Activated naive CD4-positive, alpha-beta T cell treated with anti-CD3 and anti-CD28 coated beads, Interleukin-2, amount 10 ng/mL, durations not matched to agents 7 days and 5 days (primary cell): ENCODE measurements at regions not wholly inside any gene's neighbourhood (a gene's known extent, or its start where the extent isn't known, plus 50 kb on each side); places are given as distances from the start of the nearest gene placed in this dataset.

Source experiments
- CTCF ChIA-PET: fragments of 350-600 bp; sonication (Branson Sonifier 250); formaldehyde crosslinking; loops from one replicate; lab custom pipeline; 2021; ENCODE audit warnings: antibody characterized with exemption; lab: Charles Lee
- DNase-seq: peaks from one replicate; pipeline ENCODE4 v3.0.0-alpha.2; 2020
- H3K27ac Mint-ChIP-seq: one replicate; pipeline ENCODE4 v1.8.0; 2021; ENCODE audit warnings: mild to moderate bottlenecking, moderate library complexity, mixed read lengths
- H3K27me3 Mint-ChIP-seq: one replicate; pipeline ENCODE4 v1.8.0; 2021; ENCODE audit warnings: mild to moderate bottlenecking, mixed read lengths
- H3K36me3 Mint-ChIP-seq: one replicate; pipeline ENCODE4 v1.8.0; 2021; ENCODE audit warnings: mixed read lengths
- H3K4me1 Mint-ChIP-seq: one replicate; pipeline ENCODE4 v1.8.0; 2021; ENCODE audit warnings: mixed read lengths
- H3K4me3 Mint-ChIP-seq: one replicate; pipeline ENCODE4 v1.8.0; 2021; ENCODE audit warnings: mild to moderate bottlenecking, moderate library complexity, mixed read lengths
- H3K9me3 Mint-ChIP-seq: one replicate; pipeline ENCODE4 v1.8.0; 2021; ENCODE audit warnings: mixed read lengths

- Mint-ChIP-seq H3K9me3 (peaks cover 7% of the 10 kb centered on the region), H3K36me3 (no peaks in the 10 kb centered on the region), H3K4me1 (no peaks in the 10 kb centered on the region), H3K27ac (no peak overlapping the region), H3K27me3 (no peaks in the 10 kb centered on the region), H3K4me3 (no peak overlapping the region)
- DNase-seq: no peak
- CTCF ChIA-PET: no interaction called here
Observed at GRCh38 chr5:104312481-104312880, 749.9 kb upstream of the NUDT12 start.

DNA sequence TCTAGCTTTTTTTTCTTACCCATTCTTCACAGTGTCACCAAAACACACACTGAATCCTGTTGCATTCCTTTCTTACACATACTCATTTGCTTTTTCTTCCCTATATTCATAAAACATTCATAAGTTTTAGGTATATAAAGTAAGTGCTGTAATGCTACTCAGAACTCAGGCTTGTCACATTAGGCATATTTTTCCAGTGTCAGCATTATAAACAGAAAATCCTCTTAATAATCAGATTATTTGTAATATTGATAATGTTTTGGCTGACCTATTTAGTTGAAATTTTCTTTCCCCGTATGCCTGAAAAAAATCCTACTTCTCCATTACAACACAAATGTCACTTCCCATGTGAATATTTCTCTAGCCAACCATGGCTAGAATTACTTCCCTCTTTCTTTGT lies 743.0 kb upstream of the NUDT12 start:
- DNase-seq: no peak
- Mint-ChIP-seq H3K27me3 (no peaks in the 10 kb centered on the region), H3K9me3 (peaks cover 2% of the 10 kb centered on the region), H3K4me3 (no peak overlapping the region), H3K27ac (no peak overlapping the region), H3K4me1 (no peaks in the 10 kb centered on the region), H3K36me3 (no peaks in the 10 kb centered on the region)
- CTCF ChIA-PET: no interaction called here

DNA sequence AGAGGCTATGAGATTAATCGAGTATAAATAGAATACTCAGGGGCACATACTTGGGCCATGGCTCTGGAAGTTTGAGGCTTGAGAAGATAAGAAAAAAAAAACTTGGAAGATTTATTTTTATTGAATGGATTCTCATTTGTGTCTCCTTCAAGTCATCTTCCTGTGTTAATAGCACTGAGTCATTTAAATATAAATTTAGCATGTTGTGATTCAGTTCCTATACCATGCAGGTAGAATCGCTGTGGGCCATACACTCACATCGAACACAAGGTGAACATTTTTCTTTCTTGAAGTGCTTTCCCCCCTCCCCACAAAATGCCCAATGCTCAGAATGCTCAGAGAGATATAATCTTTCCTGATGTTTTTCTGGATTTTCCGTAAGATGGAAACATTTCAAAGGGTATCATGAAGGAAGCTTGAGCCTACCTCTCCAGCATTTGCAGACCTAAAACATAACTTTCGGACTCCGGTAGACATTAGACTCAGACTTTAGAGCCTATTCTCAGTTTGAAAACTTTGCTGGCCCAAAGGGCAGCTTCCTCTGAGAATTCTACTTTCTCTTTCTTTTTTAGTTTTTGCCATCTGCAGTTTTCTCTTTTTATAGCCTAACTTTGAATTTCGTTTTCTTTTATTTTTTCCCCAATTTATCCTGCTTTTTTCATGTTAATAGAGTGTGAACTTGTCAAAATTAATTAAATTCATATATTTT lies 737.6 kb upstream of the NUDT12 start:
- Mint-ChIP-seq H3K36me3 (no peaks in the 10 kb centered on the region), H3K4me3 (no peak overlapping the region), H3K9me3 (peaks cover 5% of the 10 kb centered on the region), H3K27ac (no peak overlapping the region), H3K27me3 (no peaks in the 10 kb centered on the region), H3K4me1 (no peaks in the 10 kb centered on the region)
- CTCF ChIA-PET: no interaction called here
- no peak for DNase-seq

DNA sequence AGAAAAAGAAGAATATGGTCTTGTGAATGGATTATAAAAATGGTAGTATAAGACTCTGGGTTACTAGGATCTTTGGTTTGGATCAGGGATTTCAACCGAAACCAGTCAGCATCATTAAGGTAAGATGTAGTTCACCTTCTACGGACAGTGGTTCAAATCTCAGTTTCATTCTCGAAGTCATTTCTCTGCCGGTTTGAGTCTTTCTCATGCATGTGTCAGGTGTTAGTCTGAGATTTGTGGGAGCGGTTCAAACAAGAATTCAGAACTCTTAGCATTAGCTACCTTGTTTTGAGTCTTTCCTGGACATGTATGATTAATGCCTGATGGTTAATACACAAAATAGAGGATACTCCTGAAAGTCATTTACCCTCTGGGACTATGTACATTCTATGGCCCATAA lies 735.9 kb upstream of the NUDT12 start:
- DNase-seq: no peak
- CTCF ChIA-PET: no interaction called here
- Mint-ChIP-seq H3K27ac (no peak overlapping the region), H3K27me3 (no peaks in the 10 kb centered on the region), H3K9me3 (peaks cover 7% of the 10 kb centered on the region), H3K36me3 (no peaks in the 10 kb centered on the region), H3K4me1 (no peaks in the 10 kb centered on the region), H3K4me3 (no peak overlapping the region)

- Mint-ChIP-seq H3K27me3 (no peaks in the 10 kb centered on the region), H3K9me3 (peaks cover 14% of the 10 kb centered on the region), H3K27ac (no peak overlapping the region), H3K4me1 (no peaks in the 10 kb centered on the region), H3K4me3 (no peak overlapping the region), H3K36me3 (no peaks in the 10 kb centered on the region)
- DNase-seq: no peak
- CTCF ChIA-PET: no interaction called here
Observed at GRCh38 chr5:104297076-104297475, 734.5 kb upstream of the NUDT12 start.

DNA sequence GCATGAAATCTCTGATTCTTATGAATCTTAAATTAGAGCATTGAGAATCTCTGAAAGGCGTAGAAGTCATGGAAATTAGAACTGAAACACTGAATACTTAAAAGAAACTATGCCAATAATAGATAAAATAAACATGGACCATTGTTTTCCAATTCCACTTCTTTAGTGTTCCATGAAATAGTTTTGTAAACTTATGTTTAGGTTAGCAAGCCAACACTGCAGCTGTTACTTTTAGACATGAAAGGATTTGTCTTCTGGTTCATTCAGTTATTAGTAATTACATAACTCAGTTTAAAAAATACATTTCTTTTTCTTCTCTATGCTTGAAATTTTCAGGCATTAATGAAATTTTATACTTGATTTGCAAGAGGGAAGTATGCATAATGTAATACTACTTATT lies 733.4 kb upstream of the NUDT12 start:
- no peak overlapping the region for H3K27ac Mint-ChIP-seq
- no peaks in the 10 kb centered on the region for H3K4me1 Mint-ChIP-seq
- CTCF ChIA-PET: no interaction called here
- H3K27me3 Mint-ChIP-seq: no peaks in the 10 kb centered on the region
- H3K36me3 Mint-ChIP-seq: no peaks in the 10 kb centered on the region
- H3K4me3 Mint-ChIP-seq: no peak overlapping the region
- no peak for DNase-seq
- H3K9me3 Mint-ChIP-seq: peaks cover 14% of the 10 kb centered on the region

- no peaks in the 10 kb centered on the region for H3K36me3 Mint-ChIP-seq
- no peak overlapping the region for H3K4me3 Mint-ChIP-seq
- no peaks in the 10 kb centered on the region for H3K4me1 Mint-ChIP-seq
- H3K9me3 Mint-ChIP-seq: peaks cover 12% of the 10 kb centered on the region
- H3K27ac Mint-ChIP-seq: no peak overlapping the region
- DNase-seq: no peak
- CTCF ChIA-PET: no interaction called here
- no peaks in the 10 kb centered on the region for H3K27me3 Mint-ChIP-seq
Observed at GRCh38 chr5:104283136-104283535, 720.5 kb upstream of the NUDT12 start.

GRCh38 chr5:104273725-104274124 lies 711.1 kb upstream of the NUDT12 start:
- Mint-ChIP-seq H3K27ac (no peak overlapping the region), H3K36me3 (no peaks in the 10 kb centered on the region), H3K9me3 (peaks cover 9% of the 10 kb centered on the region), H3K27me3 (no peaks in the 10 kb centered on the region), H3K4me1 (no peaks in the 10 kb centered on the region), H3K4me3 (no peak overlapping the region)
- CTCF ChIA-PET: no interaction called here
- DNase-seq: no peak

DNA sequence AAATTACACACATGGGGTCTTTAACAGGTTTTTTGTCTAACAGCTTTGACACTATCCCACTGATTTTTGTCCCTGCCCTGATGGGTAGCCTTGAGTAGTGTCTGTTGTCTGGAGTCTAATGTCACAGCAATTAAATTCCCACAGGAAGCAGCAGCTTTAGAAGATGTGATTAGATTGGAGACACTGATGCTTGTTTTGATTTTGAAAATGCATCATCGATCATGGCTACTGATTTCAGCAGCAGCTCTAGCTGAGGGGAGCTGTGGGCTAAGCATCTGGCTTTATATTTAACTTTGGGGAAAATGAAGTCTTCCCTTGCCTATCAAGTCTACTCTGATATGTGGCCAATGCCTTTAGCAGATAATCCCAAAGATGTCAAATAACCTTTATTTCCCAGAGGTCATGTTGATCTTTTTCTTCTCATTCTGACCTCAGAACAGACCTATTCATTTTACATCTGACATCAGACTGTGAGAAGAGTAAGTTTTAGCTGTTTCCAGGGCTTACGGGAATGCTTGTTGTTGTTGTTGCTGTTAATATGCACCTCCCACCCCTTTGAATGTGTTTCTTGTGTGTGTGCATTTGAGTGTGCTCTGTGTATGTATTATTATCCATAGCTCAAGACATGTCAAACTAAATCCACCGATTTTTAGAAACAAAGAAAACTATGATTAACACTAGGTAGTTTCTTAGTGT lies 704.9 kb upstream of the NUDT12 start:
- Mint-ChIP-seq H3K4me3 (no peak overlapping the region), H3K27me3 (no peaks in the 10 kb centered on the region), H3K27ac (no peak overlapping the region), H3K9me3 (peaks cover 5% of the 10 kb centered on the region), H3K36me3 (no peaks in the 10 kb centered on the region), H3K4me1 (no peaks in the 10 kb centered on the region)
- CTCF ChIA-PET: no interaction called here
- no peak for DNase-seq

- Mint-ChIP-seq H3K4me3 (no peak overlapping the region), H3K36me3 (no peaks in the 10 kb centered on the region), H3K9me3 (peaks cover 5% of the 10 kb centered on the region), H3K27me3 (no peaks in the 10 kb centered on the region), H3K4me1 (no peaks in the 10 kb centered on the region), H3K27ac (no peak overlapping the region)
- DNase-seq: no peak
- CTCF ChIA-PET: no interaction called here
Observed at GRCh38 chr5:104266161-104266560, 703.6 kb upstream of the NUDT12 start.

DNA sequence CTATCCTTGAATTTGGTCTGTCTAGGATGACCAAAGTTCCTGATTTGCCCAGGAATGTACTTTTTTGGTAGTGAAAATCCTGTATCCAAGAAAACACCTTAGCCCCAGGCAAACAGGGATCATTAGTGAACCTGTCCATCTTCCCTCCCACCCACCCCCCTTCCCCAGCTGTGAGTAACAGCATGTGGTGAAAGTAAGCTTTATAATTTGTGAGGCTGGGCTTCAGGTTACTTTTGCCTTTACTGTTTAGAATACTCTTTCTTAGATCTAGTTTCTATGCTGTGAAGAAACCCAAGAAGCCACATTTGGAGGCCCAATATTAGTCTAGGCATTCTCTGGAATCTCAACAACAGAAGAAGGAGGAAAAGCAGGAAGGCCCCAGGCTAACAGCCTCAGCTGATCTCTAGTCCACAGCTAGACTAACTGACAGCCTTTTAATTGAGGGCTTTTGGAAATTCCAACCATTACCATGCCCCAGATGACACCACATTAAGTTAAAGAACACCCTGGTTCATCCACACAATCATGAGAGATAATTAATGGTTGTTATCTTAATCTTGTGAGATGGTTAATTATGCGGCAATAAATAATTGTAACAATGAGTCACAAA lies 703.0 kb upstream of the NUDT12 start:
- no peaks in the 10 kb centered on the region for H3K36me3 Mint-ChIP-seq
- no peaks in the 10 kb centered on the region for H3K27me3 Mint-ChIP-seq
- peaks cover 5% of the 10 kb centered on the region for H3K9me3 Mint-ChIP-seq
- H3K4me1 Mint-ChIP-seq: no peaks in the 10 kb centered on the region
- no peak overlapping the region for H3K27ac Mint-ChIP-seq
- no peak for DNase-seq
- CTCF ChIA-PET: no interaction called here
- no peak overlapping the region for H3K4me3 Mint-ChIP-seq

DNA sequence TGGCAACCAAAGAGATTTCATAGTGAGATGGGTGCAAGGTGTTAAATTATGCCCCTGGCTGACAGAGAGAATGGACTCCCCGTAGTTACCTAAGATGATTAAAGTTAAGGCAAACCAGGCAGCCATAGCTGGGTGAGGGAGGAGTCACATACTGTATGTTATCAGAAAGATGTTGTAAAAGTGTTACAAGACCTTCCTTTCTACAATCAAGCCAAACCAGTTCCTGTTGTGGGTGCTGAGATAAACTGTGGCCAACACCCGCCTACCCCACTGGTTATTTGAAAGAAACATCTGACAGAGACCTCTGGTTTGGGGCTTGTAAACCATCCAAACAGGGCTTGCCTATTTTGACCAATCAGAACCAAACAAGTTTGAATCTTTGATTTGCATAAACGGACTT lies 684.7 kb upstream of the NUDT12 start:
- Mint-ChIP-seq H3K36me3 (no peaks in the 10 kb centered on the region), H3K9me3 (peaks cover 2% of the 10 kb centered on the region), H3K4me3 (no peak overlapping the region), H3K27me3 (no peaks in the 10 kb centered on the region), H3K27ac (no peak overlapping the region), H3K4me1 (no peaks in the 10 kb centered on the region)
- no peak for DNase-seq
- CTCF ChIA-PET: no interaction called here

- Mint-ChIP-seq H3K27ac (no peak overlapping the region), H3K4me1 (no peaks in the 10 kb centered on the region), H3K4me3 (no peak overlapping the region), H3K36me3 (no peaks in the 10 kb centered on the region), H3K9me3 (peaks cover 2% of the 10 kb centered on the region), H3K27me3 (no peaks in the 10 kb centered on the region)
- DNase-seq: no peak
- CTCF ChIA-PET: no interaction called here
Observed at GRCh38 chr5:104241046-104241445, 678.5 kb upstream of the NUDT12 start.

DNA sequence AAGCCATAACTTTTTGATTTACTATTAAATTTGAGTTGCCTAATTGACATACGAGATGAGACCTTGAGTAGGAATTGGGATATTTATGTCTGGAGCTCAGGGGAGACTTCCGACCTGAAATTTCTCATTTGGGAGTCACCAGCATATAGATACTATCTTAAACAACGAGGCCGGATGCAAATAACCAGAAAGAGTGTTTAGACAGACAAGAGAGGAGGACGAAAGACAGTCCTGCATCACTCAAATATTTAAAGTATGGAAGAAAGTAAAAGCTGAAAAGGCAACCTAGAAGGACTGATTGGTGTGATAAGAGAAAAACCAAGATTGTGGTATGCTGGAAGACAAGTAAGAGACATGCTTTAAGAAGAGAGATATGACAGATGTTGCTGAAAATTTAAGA lies 675.0 kb upstream of the NUDT12 start:
- no peaks in the 10 kb centered on the region for H3K9me3 Mint-ChIP-seq
- H3K27ac Mint-ChIP-seq: no peak overlapping the region
- H3K4me1 Mint-ChIP-seq: no peaks in the 10 kb centered on the region
- H3K27me3 Mint-ChIP-seq: no peaks in the 10 kb centered on the region
- H3K4me3 Mint-ChIP-seq: no peak overlapping the region
- no peaks in the 10 kb centered on the region for H3K36me3 Mint-ChIP-seq
- CTCF ChIA-PET: no interaction called here
- no peak for DNase-seq
